ENCODE measurements at regions not wholly inside any gene's neighbourhood (a gene's known extent, or its start where the extent isn't known, plus 50 kb on each side); places are given as distances from the start of the nearest gene placed in this dataset.

DNA sequence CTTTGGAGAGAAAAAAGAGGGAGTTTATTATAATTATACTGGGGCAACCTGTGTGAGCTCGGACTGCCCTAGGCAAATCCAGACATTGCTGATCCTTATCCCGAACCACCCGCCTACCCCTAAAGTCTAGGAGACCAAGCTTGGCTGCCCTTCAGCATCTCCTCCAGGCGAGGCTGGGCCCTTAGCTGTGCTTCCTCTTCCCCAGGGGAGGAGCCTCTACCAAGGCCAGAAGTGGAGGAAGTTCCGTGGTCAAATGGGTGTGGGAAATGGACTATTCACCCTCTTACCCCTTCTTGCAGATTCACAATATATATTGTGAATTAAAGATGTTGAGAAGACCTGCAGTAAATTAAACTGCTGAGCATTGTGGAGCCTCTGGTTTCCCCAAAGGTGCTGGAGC lies 158.3 kb upstream of the HES1 start:
- no peak overlapping the region for H3K27ac ChIP-seq (ENCODE audit: low read depth, low read length)
- CTCF ChIA-PET: no interaction called here
- no peak overlapping the region for H3K9ac ChIP-seq (ENCODE audit: low read length)
- H3K36me3 ChIP-seq (ENCODE audit: control insufficient read depth in 1 of 2, insufficient read depth in 2 of 2, low read length in 2 of 2): no peaks in the 10 kb centered on the region
- H3K4me2 ChIP-seq (ENCODE audit: low read length): no peak overlapping the region
- ATAC-seq (no peak), DNase-seq (ENCODE audit: low read depth, low spot score) (no peak)
- no peak for TF ChIP-seq CEBPB (IDR thresholded peaks at IDR 0.05; ENCODE audit: low read depth)
- TF ChIP-seq ZFX (IDR thresholded peaks at IDR 0.05): no peak
- TF ChIP-seq CBX3 (IDR thresholded peaks at IDR 0.05; ENCODE audit: low read depth): no peak
- TF ChIP-seq, protein P1, sequence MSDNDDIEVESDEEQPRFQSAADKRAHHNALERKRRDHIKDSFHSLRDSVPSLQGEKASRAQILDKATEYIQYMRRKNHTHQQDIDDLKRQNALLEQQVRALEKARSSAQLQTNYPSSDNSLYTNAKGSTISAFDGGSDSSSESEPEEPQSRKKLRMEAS (IDR thresholded peaks at IDR 0.05): no peak
- TF ChIP-seq POLR2A (IDR thresholded peaks at IDR 0.05; ENCODE audit: borderline replicate concordance, extremely low read depth, insufficient read depth, insufficient read length): no peak
- TF ChIP-seq YY1 (IDR thresholded peaks at IDR 0.05; ENCODE audit: extremely low read depth, insufficient replicate concordance, low read depth, low read length): no peak
- TF ChIP-seq FOSL1 (IDR thresholded peaks at IDR 0.05; ENCODE audit: low read depth): no peak
- no peak for TF ChIP-seq EZH2phosphoT487 (IDR thresholded peaks at IDR 0.05; ENCODE audit: borderline replicate concordance)
- no peak for TF ChIP-seq TCF7L2 (IDR thresholded peaks at IDR 0.05; ENCODE audit: borderline replicate concordance, extremely low read depth, insufficient read depth, insufficient read length)
- TF ChIP-seq SIN3A (IDR thresholded peaks at IDR 0.05; ENCODE audit: low read depth): no peak
- TF ChIP-seq, protein P2, sequence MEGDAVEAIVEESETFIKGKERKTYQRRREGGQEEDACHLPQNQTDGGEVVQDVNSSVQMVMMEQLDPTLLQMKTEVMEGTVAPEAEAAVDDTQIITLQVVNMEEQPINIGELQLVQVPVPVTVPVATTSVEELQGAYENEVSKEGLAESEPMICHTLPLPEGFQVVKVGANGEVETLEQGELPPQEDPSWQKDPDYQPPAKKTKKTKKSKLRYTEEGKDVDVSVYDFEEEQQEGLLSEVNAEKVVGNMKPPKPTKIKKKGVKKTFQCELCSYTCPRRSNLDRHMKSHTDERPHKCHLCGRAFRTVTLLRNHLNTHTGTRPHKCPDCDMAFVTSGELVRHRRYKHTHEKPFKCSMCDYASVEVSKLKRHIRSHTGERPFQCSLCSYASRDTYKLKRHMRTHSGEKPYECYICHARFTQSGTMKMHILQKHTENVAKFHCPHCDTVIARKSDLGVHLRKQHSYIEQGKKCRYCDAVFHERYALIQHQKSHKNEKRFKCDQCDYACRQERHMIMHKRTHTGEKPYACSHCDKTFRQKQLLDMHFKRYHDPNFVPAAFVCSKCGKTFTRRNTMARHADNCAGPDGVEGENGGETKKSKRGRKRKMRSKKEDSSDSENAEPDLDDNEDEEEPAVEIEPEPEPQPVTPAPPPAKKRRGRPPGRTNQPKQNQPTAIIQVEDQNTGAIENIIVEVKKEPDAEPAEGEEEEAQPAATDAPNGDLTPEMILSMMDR (IDR thresholded peaks at IDR 0.05 in 2 of 3, conservative IDR thresholded peaks at IDR 0.05 in 1 of 3; ENCODE audit: borderline replicate concordance in 1 of 3, insufficient read depth in 1 of 3, low read depth in 2 of 3, low read length in 2 of 3): no peak
- no peak for TF ChIP-seq ZNF274 (IDR thresholded peaks at IDR 0.05; ENCODE audit: low read depth, low read length)
- TF ChIP-seq EZH2 (IDR thresholded peaks at IDR 0.05): no peak
- no peaks in the 10 kb centered on the region for H3K9me3 ChIP-seq (ENCODE audit: control insufficient read depth in 1 of 2, insufficient read depth in 1 of 2, low read depth in 1 of 2, low read length in 2 of 2)
- intact Hi-C loops (cut with micrococcal nuclease): no loop called here
- no peaks in the 10 kb centered on the region for H3K9me2 ChIP-seq (ENCODE audit: insufficient read depth)
- no TSS peak for BruUV-seq (replicated peaks)
- no peaks in the 10 kb centered on the region for H3K4me1 ChIP-seq (ENCODE audit: control insufficient read depth in 1 of 2, insufficient read depth in 2 of 2, low read length in 2 of 2)
- POLR2A ChIA-PET: no interaction called here
- no peaks in the 10 kb centered on the region for H4K20me1 ChIP-seq (ENCODE audit: insufficient read depth)
- RAD21 ChIA-PET (ENCODE audit: low non-redundant PET in 1 of 2, low total read pairs in 2 of 2, uncharacterized antibody in 2 of 2, unreplicated experiment in 2 of 2): no interaction called here
- no peaks in the 10 kb centered on the region for H3K79me2 ChIP-seq (ENCODE audit: insufficient read depth, low read length)
- H3K4me3 ChIP-seq (replicated peaks in 1 of 2; ENCODE audit: low read depth in 1 of 2, low read length in 2 of 2): no peak overlapping the region
- H3K27me3 ChIP-seq (ENCODE audit: insufficient read depth, low read length): no peaks in the 10 kb centered on the region; the same call in none of the 2 replicates
- no peak overlapping the region for H2AFZ ChIP-seq (ENCODE audit: low read depth, low read length, poor library complexity, severe bottlenecking)
